GM19438 (cell line): ENCODE measurements at regions not wholly inside any gene's neighbourhood (a gene's known extent, or its start where the extent isn't known, plus 50 kb on each side); places are given as distances from the start of the nearest gene placed in this dataset.

ENCODE experiments used
- ATAC-seq: cut with Tn5 transposase; IDR thresholded peaks from one replicate; pipeline ENCODE4 v1.9.1; 2021; ENCODE audit warnings: low read depth; ENCODE audit not compliant: unreplicated experiment

DNA sequence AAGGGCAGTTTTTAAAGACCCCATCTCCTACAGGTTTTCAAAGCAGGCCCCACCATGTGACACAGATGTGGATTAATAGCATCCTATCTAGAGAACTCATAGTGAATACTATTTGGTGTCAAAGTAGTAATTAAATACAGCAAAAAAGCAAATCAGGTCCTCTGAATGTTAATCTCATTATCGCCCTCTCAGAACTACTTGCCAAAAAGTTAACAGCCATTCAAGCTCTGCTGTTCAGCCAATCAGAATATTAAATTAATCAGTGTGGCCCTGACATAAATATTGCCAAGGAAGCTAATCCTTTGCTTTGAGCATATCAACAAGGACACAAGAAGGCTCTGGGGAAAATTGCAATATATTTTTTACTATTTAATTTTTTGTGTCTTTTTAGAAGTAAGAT lies 428.9 kb upstream of the SOX11 start:
- no peak for ATAC-seq

DNA sequence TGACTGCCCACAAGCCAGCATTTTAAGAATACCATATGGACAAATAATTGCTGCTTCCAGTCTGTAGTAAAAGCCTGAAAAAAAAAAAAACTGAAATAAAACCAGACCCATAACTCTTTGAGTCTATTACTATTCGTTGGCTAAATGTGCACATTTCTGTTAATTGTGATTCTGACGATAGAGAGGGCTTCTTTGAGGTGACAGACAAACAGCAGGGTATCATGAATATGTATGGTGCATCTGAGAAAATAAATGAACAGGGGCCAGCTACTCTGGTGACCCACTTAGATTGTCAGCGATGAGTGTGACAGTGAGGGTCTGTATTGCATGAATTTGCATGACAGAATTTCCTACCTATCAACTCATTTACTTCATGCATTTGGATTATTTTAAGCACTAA lies 427.8 kb upstream of the SOX11 start:
- ATAC-seq = no peak

DNA sequence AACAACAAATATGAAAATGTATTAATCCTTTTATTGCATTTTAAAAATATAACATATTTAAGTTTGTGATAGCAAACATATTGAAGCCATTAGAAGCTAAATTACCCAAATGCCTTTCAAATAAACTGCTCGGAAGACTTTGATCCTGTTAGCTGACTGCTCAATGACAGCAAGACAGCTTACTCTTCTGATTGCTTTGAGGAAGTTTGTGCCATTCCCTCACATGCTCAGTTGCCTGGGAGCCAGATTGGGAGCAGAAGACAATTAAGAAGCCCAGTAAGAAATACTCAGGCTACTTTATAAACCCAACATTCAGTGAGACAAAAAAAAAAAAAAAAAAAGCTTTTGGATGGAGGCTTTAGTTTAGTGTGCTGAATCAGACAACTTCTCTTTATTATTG lies 407.1 kb upstream of the SOX11 start:
- ATAC-seq = no peak

DNA sequence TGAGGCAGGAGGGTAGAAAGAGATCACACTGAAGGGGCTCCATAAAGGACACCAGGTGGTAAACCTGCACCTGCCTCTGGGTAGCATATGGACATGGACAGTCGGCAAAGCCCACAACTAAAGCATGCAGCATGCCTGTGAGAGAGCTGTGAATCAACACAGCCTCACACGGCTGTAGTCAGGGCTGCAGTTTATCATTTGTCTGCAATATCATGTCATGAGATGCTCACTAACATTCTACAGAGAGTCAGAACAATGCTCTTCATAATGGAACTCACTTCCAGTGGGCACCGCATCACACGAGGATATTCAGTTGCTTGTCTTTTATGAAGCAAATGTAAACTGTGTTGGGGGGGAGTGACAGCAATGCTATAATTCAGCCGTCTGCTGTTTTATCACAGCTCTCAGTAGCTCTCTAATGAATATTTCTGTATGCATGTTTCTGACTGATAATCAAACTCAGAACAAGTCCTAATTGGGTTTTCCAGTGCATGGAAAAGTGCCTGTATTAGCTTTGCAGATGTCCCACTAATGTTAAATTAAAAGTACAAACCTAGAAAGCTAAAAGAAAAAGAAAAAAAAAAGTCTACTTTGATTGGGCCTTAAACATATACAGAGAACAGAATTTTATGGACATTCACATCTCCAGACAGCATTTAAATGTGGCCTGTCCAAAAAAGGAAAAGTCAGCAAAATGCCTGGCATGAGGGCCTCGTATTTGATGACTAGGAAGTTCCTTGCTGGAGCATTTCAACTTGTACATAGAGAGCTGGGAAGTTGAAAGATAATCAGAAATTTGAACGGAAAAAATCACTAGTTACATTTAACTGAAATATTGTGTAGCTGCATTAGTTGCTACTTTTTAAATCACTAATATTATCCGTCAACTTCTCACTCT lies 406.1 kb upstream of the SOX11 start:
- ATAC-seq = no peak

DNA sequence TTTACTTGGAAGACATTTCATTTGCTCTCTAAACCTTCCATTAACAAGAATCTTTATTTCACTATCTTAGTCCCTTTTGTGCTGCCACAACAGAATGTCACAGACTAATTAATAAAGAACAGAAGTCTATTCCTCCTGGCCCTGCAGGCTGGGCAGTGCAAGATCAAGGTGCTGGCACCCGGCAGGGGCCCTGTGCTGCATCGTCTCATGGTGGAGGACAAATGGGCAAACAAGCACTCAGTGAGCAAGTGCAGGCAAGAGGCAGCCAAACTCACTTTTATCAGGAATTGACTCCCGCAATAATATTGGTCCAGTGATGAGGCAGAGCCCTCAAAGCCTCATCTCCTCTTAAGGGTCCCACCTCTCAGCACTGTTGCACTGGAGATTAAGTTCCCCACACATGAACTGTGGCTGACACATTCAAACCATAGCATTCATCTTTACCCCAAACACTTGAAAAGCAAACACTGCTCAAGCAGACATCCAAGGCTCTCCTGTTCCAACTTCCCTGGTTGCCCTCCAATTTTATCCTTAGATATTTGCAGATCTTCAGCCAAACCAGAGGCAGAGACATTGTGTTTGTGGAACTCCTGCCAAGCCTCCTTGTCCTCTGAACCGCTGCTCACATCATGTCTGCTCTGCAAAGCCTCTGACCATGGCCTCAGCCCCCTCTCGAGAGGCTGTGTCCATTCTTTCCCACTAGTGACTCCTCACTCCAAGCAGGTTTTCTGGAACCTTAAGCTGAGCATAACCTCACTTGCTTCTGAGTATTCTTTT lies 404.4 kb upstream of the SOX11 start:
- no peak for ATAC-seq

DNA sequence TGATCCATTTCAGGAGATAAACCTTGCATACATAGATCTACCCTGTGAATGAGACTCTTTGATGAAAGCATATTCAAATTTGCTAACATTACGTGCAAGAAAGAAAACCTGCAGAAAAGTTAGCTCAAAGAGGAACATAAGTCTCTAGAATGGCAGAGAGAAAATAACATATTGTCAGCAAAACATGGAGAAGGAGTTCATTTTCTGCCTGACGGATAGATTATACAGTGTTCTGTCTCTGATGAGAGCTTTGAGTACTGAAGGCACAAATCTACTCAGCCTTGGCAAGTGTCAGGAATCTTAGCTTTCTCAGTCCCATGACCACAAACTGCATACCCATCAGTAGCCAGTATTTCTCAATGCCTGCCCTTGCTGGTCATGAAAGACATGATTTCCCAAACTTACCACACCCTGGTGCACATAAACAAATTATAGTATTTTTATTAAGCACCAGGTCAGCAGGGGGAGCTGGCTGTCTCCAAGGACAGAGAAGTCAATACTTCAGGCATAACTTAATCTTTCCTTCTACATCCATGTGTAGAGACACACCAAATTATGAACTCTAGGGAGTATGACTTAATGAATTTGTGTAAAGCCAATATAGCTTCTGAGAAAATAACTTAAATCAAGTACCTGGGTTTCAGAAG lies 401.2 kb upstream of the SOX11 start:
- no peak for ATAC-seq

DNA sequence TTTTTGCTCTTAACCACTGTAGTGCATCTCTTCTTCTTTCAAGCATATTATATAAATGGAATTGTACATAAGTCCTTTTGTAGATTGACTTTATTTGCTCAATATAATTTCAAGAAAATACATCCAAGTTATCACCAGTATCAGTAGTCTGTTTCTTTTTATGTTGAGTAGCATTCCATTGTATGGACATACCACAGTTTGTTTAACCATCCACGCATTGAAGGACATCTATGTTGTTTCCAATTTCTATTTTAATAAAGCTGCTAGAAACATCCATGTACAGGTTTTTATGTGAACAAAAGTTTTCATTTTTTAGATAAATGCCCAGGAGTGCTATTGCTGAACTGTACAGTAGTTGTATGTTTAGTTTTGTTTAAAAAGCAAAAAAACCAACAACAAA lies 387.5 kb upstream of the SOX11 start:
- ATAC-seq = no peak

DNA sequence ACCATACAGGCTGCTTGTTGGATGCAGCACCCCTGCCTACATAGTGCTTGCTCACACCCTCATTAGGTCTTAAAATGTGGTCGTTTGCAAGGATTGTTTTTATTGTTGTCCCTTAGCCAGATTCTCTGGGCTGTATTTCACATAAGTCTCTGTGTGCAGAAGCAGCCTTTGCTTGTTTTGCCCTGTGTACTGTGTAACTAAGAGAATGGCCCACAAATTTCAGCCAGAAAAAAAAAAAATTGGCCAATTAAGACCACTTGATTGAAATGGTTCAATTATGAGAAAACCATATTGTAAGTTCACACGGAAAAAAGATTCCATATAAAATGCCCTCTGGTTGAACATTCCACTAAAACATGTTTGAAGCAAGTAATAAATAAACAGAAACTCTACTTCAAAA lies 377.1 kb upstream of the SOX11 start:
- no peak for ATAC-seq

DNA sequence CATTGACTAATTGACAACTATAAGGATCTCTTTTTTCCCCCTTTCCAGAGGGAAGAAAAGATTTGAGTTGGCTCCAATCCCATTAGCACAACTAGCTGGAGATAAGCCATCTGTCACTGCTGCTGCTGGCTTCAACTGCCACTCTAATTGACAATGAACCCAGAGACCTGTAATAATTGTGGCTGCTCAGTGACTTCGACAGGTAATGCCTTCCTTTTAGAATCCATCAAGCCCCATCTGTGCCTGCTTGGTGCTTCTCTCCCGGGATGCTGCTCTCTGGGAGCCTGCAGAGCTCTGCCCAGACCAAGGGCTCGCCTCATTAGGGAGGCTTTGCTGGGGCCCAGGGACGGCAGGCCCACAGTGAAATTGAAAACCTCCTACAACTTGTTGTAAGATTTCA lies 376.7 kb upstream of the SOX11 start:
- ATAC-seq = no peak

DNA sequence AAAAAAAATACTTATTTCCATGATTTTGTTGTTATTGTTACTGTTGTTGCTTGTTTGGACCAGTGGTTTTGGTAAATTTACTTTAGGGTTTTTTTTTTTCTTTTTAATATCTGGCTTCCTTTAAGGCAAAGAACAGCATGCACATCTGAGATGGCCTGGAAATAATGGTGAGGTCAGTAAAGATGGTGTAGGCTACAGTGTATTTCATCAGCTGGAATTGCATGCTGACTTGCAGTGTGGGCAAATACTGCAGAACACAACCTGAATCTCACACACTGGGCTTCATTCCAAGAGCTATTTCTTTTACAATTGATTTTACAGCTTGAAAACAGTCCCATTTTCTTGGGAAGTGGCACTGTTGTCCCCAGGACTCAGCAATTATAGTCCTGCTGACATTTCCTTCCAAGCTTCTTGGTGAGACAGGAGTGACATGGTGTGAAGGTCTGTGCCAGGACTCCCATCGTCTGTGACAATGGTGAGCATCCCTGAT lies 376.1 kb upstream of the SOX11 start:
- ATAC-seq = no peak

DNA sequence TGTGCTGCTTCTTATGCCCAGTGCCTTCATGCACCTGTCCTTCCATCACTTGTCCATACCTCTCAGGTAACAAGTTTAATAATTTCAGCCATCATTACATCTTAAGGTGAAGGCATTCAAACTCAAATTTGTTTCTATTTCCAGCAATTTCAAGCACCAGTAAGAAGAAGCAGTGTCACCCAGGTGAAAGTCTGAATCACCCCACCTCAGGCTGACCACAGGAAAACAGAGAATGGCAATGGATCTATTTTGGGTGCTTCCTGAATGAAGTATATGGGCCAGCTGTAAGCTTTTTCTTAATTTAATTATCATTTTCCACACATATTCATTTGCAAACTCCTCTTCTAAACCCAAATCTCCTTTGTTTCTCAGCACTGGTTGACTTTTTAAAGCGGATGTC lies 372.7 kb upstream of the SOX11 start:
- ATAC-seq = no peak

DNA sequence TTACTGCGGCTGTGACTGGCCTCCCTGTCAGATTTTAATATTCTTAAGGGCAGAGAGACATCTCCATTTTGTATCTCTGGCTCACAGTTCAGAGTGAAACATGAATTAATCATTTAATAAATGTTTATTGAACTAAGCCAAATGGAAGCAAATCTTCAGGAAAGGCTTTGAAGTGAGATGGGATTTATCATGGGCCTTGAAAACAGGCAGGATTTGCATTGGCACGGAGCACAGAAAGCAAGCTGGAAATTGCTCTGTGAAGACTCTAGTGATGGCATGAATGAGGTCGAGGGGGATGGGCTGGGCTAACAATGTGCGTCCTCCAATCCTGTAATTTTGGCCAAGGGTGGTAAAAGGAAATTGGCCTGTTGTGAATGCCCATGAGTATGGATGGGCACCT lies 369.8 kb upstream of the SOX11 start:
- no peak for ATAC-seq

DNA sequence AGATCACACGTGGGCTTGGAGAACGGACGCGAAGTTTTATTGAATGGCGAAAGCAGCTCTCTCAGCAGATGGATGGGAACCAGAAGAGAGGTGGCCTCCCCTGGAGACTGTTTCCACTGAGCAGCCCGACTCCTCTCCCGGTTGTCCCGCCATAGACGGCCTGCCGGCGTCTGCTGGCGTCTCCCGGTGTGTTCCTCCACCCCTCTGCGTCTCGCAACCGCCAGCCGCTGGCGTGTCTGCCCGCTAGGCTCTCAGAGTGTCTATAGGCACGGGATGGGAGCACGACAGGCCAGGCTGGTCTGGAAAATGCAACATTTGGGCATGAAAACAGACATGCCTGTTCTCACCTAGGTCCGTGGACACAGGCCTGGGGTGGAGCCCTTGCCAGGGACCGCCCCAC lies 366.7 kb upstream of the SOX11 start:
- no peak for ATAC-seq

DNA sequence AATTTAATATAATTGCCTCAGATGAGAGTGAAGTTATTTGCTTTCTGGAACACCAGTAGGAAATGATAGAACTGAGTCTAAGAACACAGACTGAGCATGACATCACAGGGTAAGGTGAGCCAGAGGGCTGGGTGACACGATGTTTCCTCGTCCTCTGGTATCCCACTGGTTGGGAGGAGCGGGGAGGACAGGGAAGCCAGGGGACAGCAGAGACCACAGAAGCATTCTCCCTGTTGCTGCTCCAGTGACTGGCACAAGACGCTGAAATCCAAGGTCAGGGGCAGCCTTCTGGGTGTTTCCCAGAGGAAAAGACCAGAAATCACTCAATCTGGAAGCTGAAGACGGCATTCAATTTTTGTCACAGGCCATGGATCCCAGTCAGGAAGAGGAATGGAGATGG lies 363.4 kb upstream of the SOX11 start:
- no peak for ATAC-seq

DNA sequence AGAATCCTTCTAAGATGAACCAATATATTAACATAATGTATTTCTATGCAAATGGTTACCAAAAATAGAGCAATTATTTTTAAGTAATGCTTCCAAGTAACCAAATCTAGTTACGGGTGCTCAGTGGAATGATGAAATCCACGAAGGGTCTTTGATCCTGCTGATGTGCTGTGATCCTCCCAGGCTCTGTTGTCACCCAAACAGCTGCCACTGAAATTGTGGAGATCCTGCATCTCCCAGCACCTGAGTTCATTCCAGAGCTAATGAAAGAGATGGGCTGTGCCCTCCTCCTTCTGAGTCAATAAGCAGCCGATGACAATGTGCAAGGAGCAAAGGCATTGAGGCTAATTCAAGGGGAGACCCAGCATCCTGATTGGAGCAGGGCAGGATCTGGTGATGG lies 362.4 kb upstream of the SOX11 start:
- ATAC-seq = no peak

DNA sequence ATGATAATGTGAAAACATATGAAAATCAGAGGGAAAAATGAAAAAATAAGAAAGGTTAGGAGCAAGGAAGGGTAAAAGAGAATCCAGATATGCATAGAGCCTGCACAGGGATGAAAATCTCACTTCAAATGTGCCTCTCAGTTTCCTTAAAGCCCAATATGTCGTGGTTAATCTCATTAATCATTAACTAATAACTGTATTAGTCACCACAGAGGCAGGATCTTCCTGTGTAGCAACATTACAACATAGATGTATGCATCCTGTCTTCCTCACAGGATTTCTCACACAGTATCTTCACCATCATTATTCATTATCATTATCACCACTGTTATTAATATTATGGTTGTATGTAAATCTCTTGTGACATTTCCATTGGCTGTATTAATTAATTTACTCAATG lies 361.2 kb upstream of the SOX11 start:
- ATAC-seq = no peak

DNA sequence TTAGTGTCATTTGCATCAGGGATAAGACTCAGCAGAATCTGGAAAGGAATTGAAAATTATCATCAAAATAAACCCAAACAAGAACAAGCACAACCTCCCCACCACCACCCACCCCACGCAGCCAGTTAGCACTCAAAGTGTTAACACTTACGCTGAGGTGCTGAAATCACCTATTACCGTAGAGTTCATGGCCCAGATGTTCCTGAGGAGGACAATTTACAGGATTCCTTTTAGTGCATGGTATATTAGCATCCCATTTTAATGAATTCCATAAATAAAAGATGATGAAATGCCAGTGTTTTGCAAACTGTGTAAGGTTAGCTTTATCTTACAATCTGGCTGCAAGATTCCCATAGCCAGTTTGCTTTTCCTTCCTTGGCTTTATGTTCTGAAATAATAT lies 359.3 kb upstream of the SOX11 start:
- ATAC-seq = no peak

DNA sequence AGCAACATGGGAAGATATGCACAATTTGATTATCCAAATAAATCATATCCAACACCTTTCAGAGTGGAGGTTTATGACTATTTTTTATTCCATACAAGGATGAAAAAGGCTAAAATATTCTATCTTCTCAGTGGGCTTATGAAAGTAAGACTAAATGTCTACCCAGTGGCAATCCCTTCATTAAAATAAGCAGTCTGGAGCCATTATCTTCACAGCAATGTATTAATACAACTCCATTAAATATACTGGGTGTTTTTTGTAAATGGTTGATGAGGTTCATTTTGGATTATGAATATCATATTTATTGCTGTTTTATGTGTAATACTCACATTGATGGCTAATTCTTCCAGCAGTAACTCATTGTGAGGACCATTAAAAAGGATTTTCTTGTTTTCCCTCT lies 352.7 kb upstream of the SOX11 start:
- ATAC-seq = no peak

DNA sequence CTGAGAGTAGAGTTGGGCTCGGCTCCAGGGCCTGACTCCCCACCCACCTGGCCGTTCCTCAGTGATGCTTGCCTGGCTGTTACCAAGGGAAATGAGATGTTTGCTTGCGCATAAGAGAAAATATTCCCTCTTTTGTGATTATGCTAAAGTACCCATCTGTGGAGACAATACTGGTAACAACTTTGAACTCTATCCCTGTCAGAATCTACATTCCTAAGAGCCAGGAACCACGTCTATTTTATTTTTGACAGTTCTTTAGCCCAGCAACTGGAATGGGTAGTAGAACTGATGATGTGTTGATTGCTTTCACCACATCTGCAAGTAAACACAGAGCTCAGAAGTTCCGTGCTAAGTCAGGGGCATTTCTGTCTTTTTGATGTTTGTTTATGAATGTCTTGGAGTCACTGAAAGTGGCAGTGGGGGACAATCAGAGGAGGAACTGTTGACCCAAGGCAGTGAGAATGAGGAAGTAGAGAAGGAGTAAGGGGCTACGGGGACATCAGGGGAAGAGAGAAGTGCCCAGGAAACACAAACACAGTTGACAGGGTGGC lies 348.3 kb upstream of the SOX11 start:
- no peak for ATAC-seq

DNA sequence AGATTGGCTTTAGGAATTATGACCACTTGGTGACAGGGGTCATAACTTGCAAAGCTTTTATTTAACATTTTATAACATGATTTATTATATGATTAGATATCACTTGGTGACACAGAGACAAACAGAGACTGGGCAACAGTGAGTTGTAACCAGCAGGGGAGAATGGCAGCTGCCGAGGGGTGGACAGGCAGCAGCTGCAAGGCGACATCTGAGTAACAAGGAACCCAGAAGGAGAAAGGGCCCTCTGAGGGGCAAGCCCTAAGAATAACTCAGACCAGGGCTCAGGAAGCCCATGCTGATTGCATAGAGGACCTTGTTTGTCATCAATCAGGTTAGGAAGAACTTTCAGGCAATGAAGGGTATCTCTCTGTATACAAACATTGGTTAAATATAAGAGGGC lies 339.9 kb upstream of the SOX11 start:
- no peak for ATAC-seq

DNA sequence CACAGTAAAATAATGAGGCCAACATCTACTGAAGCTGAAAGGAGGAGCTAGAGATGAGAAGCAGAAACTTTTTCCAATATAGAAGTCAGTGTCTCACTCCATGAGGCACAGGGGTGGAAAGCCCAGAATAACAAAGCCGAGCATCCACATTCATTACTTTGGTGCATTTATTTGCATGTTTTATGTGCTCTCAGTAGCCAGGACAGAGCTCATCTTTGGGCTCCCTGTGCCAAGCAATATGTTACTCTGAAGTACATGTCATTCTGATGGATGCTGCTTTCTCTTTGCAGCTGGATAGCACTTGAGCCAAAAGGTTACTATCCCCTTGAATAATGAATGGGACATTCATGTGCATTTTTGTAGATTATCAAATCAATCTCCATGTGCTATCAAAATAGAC lies 338.6 kb upstream of the SOX11 start:
- no peak for ATAC-seq
